ENCODE measurements at regions not wholly inside any gene's neighbourhood (a gene's known extent, or its start where the extent isn't known, plus 50 kb on each side); places are given as distances from the start of the nearest gene placed in this dataset.

GRCh38 chr1:115577513-115577912 lies 64.3 kb upstream of the VANGL1 start:
- no peak for DNase-seq (ENCODE audit: low read depth in 2 of 2)

GRCh38 chr1:115575661-115576060 lies 66.1 kb upstream of the VANGL1 start:
- DNase-seq (ENCODE audit: low read depth in 2 of 2), result no peak

- DNase-seq (ENCODE audit: low read depth in 2 of 2), result no peak
These were observed 69.1 kb upstream of the VANGL1 start for GRCh38 chr1:115572710-115573109.

DNA sequence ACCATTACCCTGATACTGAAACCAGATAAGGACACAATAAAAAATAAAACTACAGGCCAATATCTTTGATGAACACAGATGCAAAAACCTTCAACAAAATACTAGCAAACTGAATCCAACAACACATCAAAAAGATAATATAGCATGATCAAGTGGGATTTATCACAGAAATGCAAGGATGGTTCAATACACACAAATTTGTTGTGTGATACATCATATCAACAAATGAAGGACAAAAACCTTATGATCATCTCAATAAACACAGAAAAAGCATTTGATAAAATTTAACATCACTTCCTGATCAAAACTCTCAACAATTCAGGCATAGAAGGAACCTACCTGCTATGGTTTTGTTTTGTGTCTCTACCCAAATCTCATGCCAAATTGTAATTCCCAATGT lies 74.3 kb upstream of the VANGL1 start:
- DNase-seq (ENCODE audit: low read depth in 2 of 2), result no peak

- DNase-seq (ENCODE audit: low read depth in 2 of 2), result no peak
These were observed 76.0 kb upstream of the VANGL1 start for GRCh38 chr1:115565791-115566190.

- DNase-seq (ENCODE audit: low read depth in 2 of 2), result no peak
These were observed 76.4 kb upstream of the VANGL1 start for GRCh38 chr1:115565353-115565752.

GRCh38 chr1:115564201-115564600 lies 77.6 kb upstream of the VANGL1 start:
- no peak for DNase-seq (ENCODE audit: low read depth in 2 of 2)

GRCh38 chr1:115560027-115560426 lies 81.7 kb upstream of the VANGL1 start:
- no peak for DNase-seq (ENCODE audit: low read depth in 2 of 2)

DNA sequence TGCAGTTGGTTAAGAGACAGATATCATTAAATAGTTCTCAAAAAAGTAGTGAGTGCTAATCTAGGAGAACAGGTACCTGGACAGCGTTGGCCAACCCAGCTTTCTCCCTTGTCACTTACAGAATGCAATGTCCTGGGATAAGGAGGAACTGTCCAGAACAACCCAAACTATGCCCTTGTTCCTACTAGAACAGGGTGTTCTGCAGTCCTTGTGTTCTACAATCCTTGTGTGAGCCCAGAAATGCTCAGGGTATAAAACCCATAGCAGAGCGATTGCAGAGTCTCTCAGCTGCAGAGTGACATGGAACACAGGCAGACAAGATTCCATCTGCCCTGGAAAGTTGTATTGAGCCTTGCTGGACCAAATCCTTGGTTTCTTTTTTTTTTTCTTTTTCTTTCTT lies 83.5 kb upstream of the VANGL1 start:
- no peak for DNase-seq (ENCODE audit: low read depth in 2 of 2)

DNA sequence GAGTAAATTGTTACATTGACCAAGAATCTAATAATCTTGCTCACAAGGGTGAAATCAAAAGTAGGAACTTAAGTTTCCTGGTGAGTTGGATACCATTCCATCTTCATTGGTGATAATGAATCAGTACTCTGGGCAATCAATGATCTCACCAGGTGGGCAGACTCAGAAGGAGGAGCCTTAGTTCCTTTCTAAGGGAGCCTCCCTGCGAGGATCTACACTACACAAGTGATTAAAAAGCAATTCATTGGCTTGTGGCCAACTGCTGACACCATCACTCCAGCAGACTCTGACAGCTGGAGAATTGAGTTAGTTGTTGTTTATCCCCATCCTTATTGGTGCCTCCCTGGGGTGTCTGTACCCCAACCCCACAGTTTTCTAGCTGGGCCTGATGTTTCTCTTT lies 84.1 kb upstream of the VANGL1 start:
- DNase-seq (ENCODE audit: low read depth in 2 of 2), result no peak

- DNase-seq (ENCODE audit: low read depth in 2 of 2), result no peak
These were observed 85.5 kb upstream of the VANGL1 start for GRCh38 chr1:115556236-115556635.

GRCh38 chr1:115555446-115555845 lies 86.3 kb upstream of the VANGL1 start:
- DNase-seq (ENCODE audit: low read depth in 2 of 2), result no peak

GRCh38 chr1:115547696-115548095 lies 94.1 kb upstream of the VANGL1 start:
- no peak for DNase-seq (ENCODE audit: low read depth in 2 of 2)

DNA sequence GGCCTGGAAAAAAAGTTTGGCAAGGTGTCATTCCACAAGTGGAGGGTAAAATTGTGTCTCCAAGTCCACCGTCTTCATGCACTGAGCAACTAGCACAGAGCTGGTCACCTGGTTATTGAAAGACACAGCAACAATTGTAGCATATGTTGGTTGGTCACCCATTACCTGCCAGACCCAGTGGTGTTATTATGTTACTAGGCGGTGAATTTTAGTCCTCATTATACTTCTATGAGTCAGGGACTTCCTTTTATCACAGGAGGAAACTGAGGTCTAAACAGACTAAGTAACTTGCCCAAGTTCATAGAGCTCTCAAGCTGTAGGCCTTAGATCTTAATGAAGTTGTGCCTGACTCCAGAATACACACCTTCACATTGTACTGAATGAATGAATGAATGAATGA lies 94.9 kb upstream of the VANGL1 start:
- DNase-seq (ENCODE audit: low read depth in 2 of 2), result peak in 1 of 2 donors; percentile 54

DNA sequence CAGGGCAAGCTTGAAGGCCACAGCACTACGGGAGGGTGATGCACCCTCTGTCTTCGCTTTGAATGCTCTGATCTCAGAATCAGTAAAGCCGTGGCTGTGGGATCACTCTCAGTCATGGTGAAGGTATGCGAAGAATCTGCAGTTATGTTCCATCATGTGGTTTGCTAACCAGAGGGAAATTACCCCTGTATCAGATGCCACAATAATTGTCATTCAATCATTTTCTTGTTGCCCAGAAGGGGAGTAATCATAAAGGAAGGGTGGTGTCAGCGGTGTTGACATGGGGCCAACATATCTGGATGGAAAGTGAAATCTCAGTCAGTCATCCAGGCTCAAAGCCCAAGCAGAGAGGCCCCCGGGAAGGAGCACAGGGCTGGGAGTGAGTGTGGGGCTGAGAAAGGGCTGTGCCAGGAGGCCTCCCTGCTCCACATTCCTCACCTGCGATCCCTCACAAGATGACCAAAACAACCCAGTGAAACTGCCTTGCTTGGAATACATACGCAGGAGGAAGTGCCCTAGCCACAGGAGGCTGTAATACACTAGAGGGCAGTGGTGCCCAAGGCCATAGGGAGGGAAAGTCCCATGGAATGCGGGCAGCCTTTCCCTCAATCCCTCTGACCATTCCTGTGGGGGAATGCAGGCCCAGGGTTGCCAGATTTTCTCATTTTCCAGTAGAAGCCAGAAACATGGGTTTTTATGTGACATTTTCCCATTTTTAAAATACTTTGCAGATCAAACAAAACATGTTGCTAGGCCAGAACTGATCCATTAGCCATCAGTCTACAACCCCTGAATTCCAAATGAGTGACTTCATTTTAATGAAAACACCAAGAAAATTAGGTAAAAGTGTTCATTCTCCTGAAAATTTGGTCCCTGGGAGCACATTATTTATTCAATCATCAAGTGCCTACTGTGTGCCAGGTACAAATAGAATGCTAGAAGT lies 95.7 kb upstream of the VANGL1 start:
- peak; percentile 88 to 89 for DNase-seq (ENCODE audit: low read depth in 2 of 2)

DNA sequence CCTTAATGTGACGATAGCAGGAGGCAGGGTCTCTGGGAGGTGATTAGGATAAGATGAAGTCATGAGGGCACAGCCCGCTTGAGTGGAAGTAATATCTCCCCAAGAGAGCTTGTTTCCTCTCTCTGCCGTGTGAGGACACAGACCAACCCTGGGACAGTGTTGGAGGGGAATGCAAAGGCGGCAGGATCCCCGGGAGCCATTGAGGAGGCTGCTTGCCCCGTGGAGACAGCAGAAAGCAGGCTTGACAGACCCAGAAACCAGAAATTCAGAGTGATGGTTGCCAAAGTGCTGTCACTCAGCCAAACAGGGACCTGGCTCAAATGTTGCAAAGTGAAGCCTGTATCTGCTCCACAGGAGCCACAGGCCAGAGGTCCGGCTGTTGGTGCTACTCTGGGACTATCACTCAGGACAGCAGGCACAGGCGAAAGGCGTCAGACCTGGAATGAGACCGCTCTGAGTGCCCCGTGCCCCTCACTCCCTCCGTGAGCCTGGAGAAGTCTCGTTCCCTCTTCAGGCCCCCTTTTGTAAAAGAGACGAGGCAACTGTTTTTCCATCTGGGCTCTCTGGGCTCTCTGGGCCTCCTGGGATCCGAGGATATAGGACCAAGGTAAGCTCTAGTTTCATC lies 96.6 kb upstream of the VANGL1 start:
- no peak for DNase-seq (ENCODE audit: low read depth in 2 of 2)

GRCh38 chr1:115544131-115544530 lies 97.6 kb upstream of the VANGL1 start:
- no peak for DNase-seq (ENCODE audit: low read depth in 2 of 2)

DNA sequence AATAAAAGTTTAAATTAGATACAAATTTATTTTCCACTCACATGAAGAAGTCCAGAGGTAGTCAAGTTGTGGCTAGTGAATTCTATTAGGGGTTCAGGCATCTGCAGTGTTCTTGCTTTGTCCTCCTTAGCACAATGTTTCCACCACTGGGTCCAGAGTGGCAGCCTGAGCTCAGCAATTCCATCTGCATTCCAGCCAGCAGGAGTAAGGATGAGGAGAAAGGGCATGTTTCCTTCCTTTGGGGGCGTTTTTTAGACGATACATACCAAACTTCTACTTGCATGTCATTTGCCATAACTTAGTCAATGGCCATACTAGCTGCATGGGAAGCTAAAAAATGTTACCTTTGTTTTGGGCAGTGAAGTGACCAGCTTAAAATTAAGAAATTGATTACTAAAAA lies 98.5 kb upstream of the VANGL1 start:
- no peak for DNase-seq (ENCODE audit: low read depth in 2 of 2)

- DNase-seq (ENCODE audit: low read depth in 2 of 2), result no peak
These were observed 102.0 kb upstream of the VANGL1 start for GRCh38 chr1:115539736-115540135.

- no peak for DNase-seq (ENCODE audit: low read depth in 2 of 2)
These were observed 102.7 kb upstream of the VANGL1 start for GRCh38 chr1:115539061-115539460.

DNA sequence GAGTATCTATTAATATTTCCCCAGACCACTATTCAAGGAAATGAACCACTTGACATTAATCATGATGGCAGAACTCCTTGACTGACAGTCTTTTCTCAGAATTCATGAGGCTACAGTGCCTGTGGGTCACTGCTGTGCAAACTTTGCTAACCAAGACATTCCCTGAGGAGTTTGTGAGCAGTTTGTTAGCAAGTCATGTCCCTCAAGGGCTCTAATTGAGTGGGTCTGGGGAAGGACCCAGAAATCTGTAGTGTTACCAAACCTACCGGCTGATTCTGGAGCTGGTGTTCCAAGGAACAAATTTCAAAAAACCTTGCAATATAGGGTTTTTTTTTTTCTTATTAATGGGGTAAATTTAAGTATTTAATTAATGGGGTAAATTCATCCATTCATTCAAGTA lies 103.2 kb upstream of the VANGL1 start:
- no peak for DNase-seq (ENCODE audit: low read depth in 2 of 2)

DNA sequence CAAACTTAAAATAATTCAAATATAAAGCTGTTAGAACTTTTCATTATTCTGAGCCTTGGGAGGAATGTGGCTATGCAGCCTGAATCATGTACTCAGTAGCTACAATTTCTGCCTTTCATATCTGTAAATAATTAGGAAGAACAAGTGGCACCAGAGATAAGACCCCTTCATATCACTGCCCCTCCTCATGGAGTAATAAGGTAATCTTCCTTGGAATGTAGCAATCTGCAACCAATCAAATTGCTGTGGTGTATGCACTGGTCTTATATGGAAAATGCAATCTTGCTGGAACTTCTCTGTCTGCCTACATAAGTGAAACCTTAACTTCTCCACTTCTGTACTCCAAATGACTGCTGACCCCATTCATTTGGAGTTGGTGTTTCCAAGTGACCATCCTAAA lies 104.4 kb upstream of the VANGL1 start:
- no peak for DNase-seq (ENCODE audit: low read depth in 2 of 2)

DNA sequence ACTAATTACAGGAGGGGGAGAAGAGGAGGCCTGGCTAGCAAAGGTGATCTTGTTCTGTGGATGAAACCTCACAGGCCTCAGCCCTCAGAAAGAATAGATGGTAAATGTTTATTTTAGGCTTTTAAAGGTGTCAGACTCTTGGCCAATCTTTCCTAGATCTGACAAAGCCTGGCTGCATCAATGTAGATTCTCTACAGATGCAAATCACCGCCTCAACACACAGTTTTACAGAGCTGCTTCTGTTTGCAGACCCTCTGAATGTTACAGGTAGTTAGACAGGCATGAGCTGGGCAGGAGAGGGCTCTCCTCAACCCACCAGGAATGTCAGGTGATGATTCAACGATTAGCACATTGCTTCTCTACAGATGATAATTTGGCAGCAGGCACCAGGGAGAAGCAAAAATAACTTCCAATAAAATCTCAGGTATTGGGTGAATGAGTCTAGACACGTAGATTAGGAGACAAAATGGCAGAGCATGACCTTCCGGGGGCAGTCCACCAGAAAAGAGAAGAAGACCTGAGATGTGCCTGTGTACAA lies 105.4 kb upstream of the VANGL1 start:
- DNase-seq (ENCODE audit: low read depth in 2 of 2), result no peak
